H1 (cell line): ENCODE measurements at regions not wholly inside any gene's neighbourhood (a gene's known extent, or its start where the extent isn't known, plus 50 kb on each side); places are given as distances from the start of the nearest gene placed in this dataset.

ENCODE experiments used
- BCL11A ChIP-seq, 2 experiments: IDR thresholded peaks; one replicate each; pipeline ENCODE4 v1.6.1; 2011; ENCODE audit warnings: low read depth in 2 of 2, low read length in 2 of 2, mild to moderate bottlenecking in 2 of 2
- CHD7 ChIP-seq: fragments of 300-600 bp; sonication (generic); IDR thresholded peaks from 2 replicates; pipeline ENCODE4 v1.7.1; 2012; ENCODE audit warnings: low read length, moderate library complexity, mild to moderate bottlenecking, inconsistent platforms; ENCODE audit not compliant: insufficient replicate concordance
- SAP30 ChIP-seq: fragments of 300-600 bp; sonication (generic); IDR thresholded peaks from 2 replicates; pipeline ENCODE4 v1.7.1; 2012; ENCODE audit warnings: low read length, moderate library complexity, mild to moderate bottlenecking, inconsistent platforms; ENCODE audit not compliant: insufficient read depth, insufficient replicate concordance
- TAF1 ChIP-seq: IDR thresholded peaks from 2 replicates; pipeline ENCODE4 v1.6.1; 2011; ENCODE audit warnings: mild to moderate bottlenecking, low read depth, low read length

DNA sequence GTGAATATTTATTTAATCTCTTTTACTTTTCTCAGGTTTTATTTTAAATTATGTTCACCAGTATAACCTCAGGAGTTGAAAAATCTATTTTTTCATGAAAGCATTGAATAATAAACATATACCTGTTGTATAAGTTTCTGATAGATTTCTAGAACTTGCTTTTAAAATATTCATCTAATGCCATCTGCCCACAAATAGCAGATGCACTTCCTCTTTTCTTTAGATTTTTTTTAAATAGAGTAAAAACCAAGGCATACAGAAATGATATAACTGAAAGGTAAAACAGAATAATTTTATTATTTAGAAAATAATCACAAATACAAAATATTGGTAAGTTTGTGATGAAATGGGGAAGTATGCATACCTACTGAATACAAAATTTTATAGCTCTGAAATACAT, 130.7 kb upstream of the PRMT6 start (continued):
- TF ChIP-seq CHD7 (no peak), SAP30 (no peak), BCL11A (IDR thresholded peaks at IDR 0.05; ENCODE audit: low read depth in 2 of 2, low read length in 2 of 2) (no peak), TAF1 (no peak)
